GM12873 (cell line): ENCODE measurements at regions not wholly inside any gene's neighbourhood (a gene's known extent, or its start where the extent isn't known, plus 50 kb on each side); places are given as distances from the start of the nearest gene placed in this dataset.

ENCODE experiments used
- TF ChIP-seq, protein P1 (sequence below): IDR thresholded peaks from 2 replicates; pipeline ENCODE4 v1.5.1; 2012; ENCODE audit warnings: low read depth, mild to moderate bottlenecking, moderate library complexity, low read length, control low read depth; ENCODE audit not compliant: insufficient read depth; ENCODE audit errors: missing control alignments

DNA sequence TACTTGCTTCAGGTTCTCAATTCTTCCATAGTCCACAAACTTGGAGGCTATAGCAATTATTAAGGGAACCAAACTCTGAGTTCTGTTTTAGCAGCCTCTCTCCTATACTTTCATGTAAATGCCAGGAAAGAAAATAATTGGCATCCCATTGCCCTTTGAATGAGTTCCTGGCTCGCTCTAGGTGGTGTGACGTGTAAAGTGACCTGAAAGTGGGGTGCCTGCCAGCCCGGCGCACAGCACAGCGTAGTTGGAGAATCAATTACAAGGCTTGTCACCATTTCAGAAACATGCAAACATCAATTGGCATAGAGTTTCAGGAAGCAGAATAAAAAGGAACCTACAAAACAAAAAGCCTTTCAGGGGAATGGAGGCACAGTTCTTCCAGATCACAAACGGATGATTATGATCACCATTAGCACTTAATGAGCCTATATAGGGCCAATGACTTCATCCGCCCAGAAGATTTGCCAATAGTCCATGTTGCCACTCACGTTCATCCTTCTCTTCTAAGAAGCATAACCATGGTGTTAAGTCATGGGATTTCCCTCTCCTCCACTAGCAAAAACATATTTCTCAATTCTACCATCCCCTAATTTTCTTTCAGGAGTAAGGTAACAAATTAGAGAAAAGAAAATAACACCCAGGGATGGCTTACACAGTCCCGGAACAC is 354.6 kb upstream of the ADGRL2 start:
- TF ChIP-seq, protein P1, sequence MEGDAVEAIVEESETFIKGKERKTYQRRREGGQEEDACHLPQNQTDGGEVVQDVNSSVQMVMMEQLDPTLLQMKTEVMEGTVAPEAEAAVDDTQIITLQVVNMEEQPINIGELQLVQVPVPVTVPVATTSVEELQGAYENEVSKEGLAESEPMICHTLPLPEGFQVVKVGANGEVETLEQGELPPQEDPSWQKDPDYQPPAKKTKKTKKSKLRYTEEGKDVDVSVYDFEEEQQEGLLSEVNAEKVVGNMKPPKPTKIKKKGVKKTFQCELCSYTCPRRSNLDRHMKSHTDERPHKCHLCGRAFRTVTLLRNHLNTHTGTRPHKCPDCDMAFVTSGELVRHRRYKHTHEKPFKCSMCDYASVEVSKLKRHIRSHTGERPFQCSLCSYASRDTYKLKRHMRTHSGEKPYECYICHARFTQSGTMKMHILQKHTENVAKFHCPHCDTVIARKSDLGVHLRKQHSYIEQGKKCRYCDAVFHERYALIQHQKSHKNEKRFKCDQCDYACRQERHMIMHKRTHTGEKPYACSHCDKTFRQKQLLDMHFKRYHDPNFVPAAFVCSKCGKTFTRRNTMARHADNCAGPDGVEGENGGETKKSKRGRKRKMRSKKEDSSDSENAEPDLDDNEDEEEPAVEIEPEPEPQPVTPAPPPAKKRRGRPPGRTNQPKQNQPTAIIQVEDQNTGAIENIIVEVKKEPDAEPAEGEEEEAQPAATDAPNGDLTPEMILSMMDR, result no peak

DNA sequence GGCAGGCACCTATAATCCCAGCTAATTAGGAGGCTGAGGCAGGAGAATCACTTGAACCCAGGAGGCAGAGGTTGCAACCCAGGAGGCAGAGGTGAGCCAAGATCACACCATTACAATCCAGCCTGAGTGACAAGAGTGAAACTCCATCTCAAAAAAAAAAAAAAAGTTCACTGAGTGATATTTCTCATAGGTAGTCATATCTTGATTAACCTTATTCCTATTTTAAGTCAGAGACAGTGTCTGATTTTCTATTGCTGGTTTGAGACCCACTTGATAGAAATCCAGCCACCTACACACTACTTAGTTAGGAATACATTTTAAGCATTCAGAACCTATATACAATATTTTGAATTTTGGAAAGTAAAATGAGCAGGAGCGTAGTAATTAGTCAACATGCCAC is 357.4 kb upstream of the ADGRL2 start:
- TF ChIP-seq, protein P1, result no peak

DNA sequence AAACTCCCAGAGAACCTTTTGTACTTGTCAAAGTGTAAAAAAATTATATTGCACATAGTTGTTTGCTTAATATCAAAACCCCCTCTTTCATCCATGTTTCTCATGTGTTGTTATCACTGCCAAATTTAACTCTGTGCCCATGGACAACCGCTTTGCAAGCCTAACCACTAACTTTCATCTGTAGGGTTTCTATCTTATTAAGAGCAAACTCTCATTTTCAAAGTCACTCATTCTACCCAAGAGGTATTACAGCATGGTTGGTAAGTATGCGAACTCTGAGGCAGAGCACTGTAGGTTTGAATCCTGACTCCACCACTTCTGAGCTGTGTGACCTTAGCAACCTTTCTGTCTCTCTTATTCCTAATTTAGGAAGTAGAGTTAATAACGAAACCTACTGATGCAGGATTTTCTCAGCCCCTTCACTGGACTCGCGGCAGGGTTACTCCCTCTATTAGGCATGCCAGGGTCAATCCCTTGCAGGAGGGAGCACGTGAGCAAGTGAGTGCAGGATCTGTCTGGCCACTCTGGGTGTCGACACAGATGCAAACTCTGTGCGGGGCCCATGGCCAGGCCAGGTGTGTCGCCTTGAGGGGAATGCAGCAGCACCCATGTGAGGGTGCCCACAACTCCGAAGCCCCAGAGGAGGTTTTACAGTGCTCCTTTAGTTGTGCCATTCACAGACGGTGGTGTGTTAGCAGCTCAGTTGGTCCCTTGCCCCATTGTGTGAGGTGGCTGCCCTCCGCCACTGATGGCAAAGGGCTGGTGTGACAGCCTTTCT is 361.5 kb upstream of the ADGRL2 start:
- TF ChIP-seq, protein P1, result no peak

DNA sequence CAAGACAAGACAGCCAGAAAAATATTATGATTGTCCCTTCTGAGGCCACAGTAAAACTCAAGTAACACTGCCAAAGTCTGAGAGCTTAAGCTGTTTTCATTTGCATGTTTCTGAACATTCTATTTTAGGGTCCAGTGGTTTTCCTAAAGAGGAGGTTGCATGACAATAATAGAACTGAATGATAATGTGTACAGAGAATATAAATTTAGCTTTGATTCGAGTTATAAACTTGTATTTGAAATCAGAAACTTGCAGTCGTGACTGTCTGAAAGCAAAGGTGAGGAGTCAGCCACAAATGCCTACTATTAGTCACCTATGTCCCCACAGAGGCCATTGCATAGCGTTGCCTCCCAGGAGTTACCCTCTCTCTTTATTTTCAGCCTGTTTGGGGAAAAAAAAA is 363.1 kb upstream of the ADGRL2 start:
- TF ChIP-seq, protein P1, result no peak

DNA sequence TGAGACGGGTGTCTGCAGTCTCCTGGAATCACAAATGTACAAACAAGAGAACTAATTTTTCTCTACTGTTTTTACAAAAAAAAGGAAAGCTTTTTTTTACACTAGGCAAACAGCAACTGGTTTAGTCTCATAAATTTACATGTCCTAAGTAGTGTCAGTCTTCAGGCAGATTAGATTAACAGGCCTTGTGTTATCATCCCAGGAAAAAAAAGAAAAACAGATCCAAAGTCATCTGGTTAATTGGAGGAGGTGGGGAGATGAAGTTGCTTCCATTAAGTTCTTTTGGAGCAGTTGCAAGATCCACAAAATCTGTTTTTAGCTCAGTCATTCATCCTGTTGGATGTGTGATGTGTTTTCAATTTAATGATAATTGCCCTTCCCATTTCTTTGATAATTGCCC is 363.5 kb upstream of the ADGRL2 start:
- TF ChIP-seq, protein P1, result no peak

DNA sequence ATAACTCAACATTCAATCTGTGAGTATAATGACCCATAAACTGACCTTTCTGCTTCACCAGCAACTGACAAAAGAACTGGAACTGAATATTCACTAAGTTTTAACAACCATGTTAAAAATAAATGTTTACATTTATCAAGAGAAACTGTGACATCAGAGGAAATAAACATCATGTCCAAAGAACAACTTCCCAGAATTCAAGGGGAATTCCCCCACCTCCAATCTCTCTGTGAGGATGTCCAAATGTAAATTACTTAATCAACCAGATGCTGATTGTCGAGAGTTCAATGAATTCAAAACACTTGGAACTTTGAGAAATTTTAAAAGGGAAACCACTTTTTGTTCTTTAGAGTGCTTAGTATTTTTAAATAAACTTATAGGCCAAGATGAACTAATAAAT is 365.6 kb upstream of the ADGRL2 start:
- TF ChIP-seq, protein P1, result no peak

DNA sequence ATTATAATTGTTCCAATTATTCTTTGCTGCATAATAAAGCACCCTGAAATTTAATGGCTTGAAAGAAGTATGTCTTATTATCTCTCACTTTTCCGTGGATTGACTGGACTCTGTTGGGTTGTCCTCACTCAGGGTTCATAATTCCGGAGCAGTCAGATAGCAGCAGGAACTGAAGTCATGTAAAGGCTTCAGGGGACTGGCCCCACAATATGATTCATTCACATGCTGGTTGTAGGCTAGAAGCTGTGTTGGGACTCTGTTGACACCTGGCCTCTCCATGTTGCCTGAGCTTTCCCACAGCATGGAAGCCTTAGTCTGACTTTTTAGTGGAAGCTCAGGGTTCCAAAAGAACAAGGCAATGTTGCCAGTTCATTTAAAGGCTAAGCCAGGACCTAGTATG is 367.1 kb upstream of the ADGRL2 start:
- TF ChIP-seq, protein P1, result no peak
